ENCODE measurements at regions not wholly inside any gene's neighbourhood (a gene's known extent, or its start where the extent isn't known, plus 50 kb on each side); places are given as distances from the start of the nearest gene placed in this dataset.

DNA sequence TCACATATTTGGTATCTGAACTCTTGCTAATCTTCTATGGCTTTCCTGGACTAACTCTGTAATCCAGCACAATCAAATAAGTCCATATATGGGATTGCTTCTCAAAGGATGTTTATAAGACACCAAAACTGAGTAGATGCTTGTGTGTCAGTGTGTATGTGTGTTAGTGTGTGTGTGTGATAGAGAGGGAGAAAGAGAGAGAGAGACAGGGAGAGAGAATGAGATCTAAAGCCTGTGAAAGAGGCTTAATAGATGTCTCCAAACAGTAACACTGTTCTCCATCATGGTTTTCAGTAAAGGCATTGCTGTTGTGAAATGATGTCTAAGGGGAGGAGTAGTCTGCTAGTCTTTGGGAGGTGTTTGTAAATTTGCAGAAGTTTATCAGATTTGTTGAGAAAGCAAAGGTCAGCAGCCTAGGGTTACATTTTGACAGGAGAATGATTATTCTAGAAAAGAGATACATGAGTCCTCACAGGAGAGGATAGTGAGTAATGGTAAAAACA is 73.9 kb upstream of the MLIP start:
- Mint-ChIP-seq H3K9me3 (no peaks in the 10 kb centered on the region), H3K27ac (no peak overlapping the region), H3K36me3 (no peaks in the 10 kb centered on the region)
- ATAC-seq (no peak), DNase-seq (ENCODE audit: low spot score in 2 of 2) (no peak)

DNA sequence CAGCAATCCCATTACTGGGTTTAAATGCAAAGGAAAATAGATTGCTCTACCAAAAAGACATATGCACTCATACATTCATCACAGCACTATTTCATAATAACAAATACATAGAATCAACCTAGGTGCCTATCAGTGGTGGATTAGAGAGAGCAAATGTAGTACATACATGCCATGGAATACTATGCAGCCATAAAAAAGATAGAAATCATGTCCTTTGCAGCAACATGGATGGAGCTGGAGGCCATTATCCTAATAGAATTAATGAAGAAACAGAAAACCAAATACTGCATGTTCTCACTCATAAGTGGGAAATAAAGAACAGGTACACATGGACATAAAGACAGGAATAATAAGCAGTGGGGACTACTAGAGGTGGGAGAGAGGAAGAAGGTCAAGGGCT is 70.7 kb upstream of the MLIP start:
- ATAC-seq, result no peak
- no peaks in the 10 kb centered on the region for H3K36me3 Mint-ChIP-seq
- H3K9me3 Mint-ChIP-seq, result no peaks in the 10 kb centered on the region
- no peak overlapping the region for H3K27ac Mint-ChIP-seq
- DNase-seq (ENCODE audit: low spot score in 2 of 2), result no peak

DNA sequence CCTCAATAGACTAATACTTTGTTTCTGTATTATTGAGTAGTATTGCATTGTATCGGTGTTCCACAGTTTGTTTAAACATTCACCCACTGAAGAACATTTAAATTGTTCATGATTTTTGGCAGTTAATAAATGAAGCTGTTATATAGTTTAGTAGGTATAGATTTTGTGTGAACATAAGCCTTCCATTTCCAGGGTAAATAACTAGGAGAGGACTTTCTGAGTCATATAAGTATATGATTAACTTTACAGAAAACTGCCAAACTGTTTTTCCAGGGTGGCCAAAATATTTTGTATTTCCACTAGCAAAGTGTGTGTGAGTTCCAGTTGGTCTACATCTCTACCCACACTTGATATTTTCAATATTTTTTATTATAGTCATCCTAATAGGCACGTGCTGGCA is 70.0 kb upstream of the MLIP start:
- H3K27ac Mint-ChIP-seq, result no peak overlapping the region
- H3K36me3 Mint-ChIP-seq, result no peaks in the 10 kb centered on the region
- ATAC-seq, result no peak
- H3K9me3 Mint-ChIP-seq, result no peaks in the 10 kb centered on the region
- no peak for DNase-seq (ENCODE audit: low spot score in 2 of 2)

DNA sequence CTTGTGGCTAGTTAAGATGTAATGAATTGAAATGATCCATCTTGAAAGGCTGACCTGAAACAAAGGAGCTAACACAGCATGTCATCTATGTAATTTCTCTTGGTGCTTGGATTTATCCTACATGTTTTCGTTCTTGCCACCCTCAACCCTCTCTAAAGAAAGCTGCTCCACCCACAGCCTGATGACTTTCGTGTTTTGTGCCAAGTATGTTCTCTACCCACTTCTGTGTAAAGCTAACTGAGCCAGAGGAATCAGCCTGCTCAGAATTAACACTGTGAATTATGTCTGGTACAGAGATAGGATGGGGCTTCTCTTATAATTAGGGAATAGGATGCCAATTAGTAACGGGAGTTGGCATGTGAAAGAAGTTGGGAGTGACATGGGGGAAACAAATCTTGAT is 67.9 kb upstream of the MLIP start:
- ATAC-seq (no peak), DNase-seq (ENCODE audit: low spot score in 2 of 2) (no peak)
- Mint-ChIP-seq H3K36me3 (no peaks in the 10 kb centered on the region), H3K27ac (no peak overlapping the region), H3K9me3 (no peaks in the 10 kb centered on the region)

DNA sequence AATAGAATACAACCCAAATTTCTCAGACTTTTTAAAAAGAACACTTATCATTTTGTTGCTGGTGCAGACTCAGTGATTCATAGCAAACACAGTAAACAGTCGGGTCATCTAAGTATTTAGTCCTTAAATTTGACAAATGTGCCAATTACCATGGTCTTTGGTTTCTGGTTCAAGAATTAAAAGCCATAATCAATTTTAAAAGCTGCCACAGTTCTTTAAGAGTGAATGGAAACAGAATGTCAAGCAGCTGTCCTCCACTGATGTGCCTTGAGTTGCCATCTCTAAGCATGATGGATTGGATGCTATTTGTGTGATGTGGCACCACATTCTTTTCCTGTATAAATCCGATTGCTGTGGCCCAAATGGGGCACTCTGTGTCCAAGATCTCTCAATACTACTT is 67.2 kb upstream of the MLIP start:
- H3K9me3 Mint-ChIP-seq, result no peaks in the 10 kb centered on the region

DNA sequence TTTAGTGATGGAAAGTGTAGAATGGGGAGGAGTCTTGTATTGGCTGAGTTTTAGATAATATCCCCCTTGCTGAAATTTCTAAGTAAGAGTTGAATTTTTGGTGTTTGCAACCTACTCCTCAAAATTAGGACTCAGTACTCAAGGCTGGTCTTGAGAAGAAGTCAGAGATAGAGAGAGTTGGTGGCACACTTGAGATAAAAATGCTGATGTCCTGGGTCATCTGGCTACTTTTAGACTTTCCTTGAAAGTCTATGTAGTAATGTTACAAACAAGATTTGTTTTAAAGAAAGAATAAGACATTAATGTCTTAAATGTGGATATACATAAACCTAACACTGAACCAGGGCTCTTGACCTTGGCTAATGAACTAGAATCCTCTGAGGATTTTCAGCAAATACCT is 62.5 kb upstream of the MLIP start:
- ATAC-seq (no peak), DNase-seq (ENCODE audit: low spot score in 2 of 2) (no peak)
- Mint-ChIP-seq H3K36me3 (no peaks in the 10 kb centered on the region), H3K27ac (no peak overlapping the region), H3K9me3 (no peaks in the 10 kb centered on the region)

More for the DNA sequence above, 67.2 kb upstream of the MLIP start:
- no peaks in the 10 kb centered on the region for H3K36me3 Mint-ChIP-seq
- ATAC-seq (no peak), DNase-seq (ENCODE audit: low spot score in 2 of 2) (no peak)
- H3K27ac Mint-ChIP-seq, result no peak overlapping the region

DNA sequence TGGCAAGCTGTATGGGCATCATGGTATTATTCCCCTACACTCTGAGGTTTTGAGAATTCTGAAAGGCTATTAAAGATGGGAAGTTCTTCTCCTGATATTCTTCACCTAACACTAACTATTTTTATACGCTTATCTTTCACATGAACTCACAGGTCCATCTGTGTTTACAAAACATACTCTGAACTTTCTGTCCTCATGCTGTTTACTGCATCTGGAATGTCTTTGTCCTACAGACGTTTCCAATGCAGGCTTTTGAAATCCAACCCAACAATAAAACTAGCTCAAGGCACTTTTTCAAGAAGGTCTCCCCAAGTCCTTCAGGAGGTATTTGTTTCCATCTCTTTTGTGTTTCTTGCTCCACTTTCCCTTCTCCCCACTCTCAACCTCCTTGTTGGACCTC is 60.5 kb upstream of the MLIP start:
- ATAC-seq, result no peak
- DNase-seq (ENCODE audit: low spot score in 2 of 2), result no peak
- H3K36me3 Mint-ChIP-seq, result no peaks in the 10 kb centered on the region
- no peaks in the 10 kb centered on the region for H3K9me3 Mint-ChIP-seq
- no peak overlapping the region for H3K27ac Mint-ChIP-seq

DNA sequence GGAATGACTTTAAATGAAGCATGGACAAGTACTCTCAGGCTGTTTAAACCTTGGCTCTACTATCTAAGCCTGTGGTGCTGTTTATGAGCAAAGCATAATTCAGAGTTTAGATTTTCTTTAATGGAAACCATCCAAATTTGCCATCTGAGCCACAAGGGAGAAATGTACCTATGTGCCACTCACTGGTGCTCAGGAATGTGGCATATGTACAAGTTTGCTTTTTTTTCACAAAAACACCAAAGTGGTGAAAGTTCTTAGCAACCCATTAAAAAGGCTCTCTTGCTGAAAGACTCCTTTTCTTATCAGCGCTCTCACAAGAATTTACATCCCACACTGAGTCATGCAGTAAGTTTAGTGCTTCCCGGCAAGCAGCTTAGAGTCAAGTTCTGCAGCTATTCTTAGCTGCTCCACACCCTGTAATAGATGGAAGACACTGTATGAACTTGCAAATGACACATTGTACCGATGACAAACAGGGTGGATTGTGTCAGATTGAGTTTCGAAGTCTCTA is 57.3 kb upstream of the MLIP start:
- Mint-ChIP-seq H3K36me3 (no peaks in the 10 kb centered on the region), H3K9me3 (no peaks in the 10 kb centered on the region), H3K27ac (no peak overlapping the region)
- no peak for DNase-seq (ENCODE audit: low spot score in 2 of 2)
- no peak for ATAC-seq

DNA sequence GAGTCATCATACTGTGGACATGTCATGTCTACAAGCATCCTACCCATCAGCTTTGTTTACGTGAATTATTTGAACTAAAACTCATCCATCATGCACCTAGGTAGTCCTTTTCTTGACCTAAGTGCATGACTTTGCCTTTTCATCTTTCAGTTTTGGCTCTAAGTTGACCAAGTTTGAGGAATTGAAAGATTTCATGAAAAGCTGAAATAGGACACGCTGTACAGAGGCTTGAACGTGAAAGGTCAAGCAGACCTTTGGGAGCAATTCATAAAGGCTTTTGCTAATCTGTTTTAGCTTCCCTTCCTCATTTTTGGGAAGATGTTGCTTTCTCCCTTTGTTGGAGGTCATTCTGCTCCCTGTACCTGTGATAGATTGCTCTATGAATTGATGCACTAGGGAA is 55.1 kb upstream of the MLIP start:
- ATAC-seq, result no peak
- no peak overlapping the region for H3K27ac Mint-ChIP-seq
- no peaks in the 10 kb centered on the region for H3K9me3 Mint-ChIP-seq

DNA sequence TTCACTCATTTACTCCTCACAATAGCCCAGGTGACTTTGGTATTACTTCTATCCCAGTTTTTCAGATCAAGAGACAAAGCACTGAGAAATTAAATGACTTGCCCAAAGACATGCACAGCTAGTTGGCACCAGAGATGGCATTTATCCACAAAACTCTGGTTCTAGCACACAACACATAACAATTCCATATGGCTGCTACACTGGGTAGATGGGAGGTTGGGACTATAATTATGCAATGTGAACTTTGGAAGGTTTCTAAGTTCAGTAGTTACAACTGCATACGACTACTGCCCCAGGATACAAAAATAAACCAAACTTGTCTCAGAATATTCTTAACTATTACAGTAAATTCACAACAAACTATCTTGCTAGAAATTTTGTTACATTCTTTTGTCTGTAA is 54.2 kb upstream of the MLIP start:
- H3K9me3 Mint-ChIP-seq, result no peaks in the 10 kb centered on the region
- H3K36me3 Mint-ChIP-seq, result no peaks in the 10 kb centered on the region
- H3K27ac Mint-ChIP-seq, result no peak overlapping the region
- DNase-seq (ENCODE audit: low spot score in 2 of 2), result no peak
- no peak for ATAC-seq

More for the DNA sequence above, 55.1 kb upstream of the MLIP start:
- H3K36me3 Mint-ChIP-seq, result no peaks in the 10 kb centered on the region
- DNase-seq (ENCODE audit: low spot score in 2 of 2), result no peak

DNA sequence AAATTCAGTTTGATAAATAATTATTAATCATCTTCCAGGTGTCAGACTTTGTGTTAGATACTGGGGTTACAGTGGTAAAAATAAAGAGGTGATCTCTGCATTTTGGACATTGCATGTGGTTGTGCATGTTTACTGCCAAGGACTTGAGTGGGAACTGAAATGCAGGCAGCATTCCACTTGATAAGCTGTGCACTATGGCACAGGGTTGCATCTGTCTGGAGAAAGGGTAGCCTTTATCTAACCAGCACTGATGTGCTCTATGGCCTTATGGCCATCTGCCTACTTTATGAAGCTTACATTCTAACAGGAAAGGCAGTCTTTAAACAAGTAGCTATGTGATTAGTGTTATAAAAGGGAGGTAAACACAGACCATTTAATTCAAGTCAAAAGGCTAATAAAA is 53.0 kb upstream of the MLIP start:
- H3K9me3 Mint-ChIP-seq, result no peaks in the 10 kb centered on the region
- ATAC-seq (no peak), DNase-seq (ENCODE audit: low spot score in 2 of 2) (no peak)
- no peak overlapping the region for H3K27ac Mint-ChIP-seq
- H3K36me3 Mint-ChIP-seq, result no peaks in the 10 kb centered on the region

DNA sequence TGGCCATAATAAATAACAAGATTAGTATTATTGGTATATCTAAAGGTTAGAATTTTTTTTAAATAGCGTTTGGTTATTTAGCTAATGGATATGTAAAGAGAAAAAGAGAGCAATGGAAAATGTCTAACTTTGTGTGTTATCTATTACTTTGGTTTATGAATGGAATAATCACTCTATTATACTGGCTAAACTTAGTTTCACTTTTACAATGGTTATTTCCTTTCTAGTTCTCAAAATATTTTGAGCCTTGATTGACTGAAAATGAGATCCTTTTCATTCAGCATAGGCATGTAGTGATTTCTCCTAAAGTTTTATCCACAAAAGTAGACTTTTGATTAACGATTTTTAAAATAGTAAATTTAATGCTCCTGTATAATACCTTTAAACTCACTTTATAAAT is 51.6 kb upstream of the MLIP start:
- no peak for ATAC-seq
- Mint-ChIP-seq H3K36me3 (no peaks in the 10 kb centered on the region), H3K27ac (no peak overlapping the region), H3K9me3 (no peaks in the 10 kb centered on the region)
- DNase-seq (ENCODE audit: low spot score in 2 of 2), result no peak

DNA sequence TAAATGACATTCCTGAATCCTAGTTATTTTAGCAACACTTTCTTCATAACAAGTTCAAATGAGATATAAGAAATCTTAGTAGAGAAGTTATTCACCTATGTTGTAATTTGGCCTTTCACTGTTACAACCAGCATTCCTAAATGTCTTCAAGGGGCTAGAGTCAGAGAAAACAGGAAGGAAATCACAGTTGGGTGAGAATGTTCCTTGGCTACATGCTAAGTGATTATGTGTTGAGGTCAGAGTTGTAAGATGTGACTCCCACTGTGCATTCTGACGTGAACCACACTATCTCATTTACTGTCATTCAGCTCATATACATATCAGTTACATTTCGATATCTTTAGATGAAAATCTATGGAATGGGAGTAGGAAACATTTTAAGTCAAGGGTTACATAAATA is 51.0 kb upstream of the MLIP start:
- H3K9me3 Mint-ChIP-seq, result no peaks in the 10 kb centered on the region

More for the DNA sequence above, 51.0 kb upstream of the MLIP start:
- DNase-seq (ENCODE audit: low spot score in 2 of 2) (no peak), ATAC-seq (no peak)
- H3K27ac Mint-ChIP-seq, result no peak overlapping the region
- no peaks in the 10 kb centered on the region for H3K36me3 Mint-ChIP-seq
